ENCODE measurements at regions not wholly inside any gene's neighbourhood (a gene's known extent, or its start where the extent isn't known, plus 50 kb on each side); places are given as distances from the start of the nearest gene placed in this dataset.

DNA sequence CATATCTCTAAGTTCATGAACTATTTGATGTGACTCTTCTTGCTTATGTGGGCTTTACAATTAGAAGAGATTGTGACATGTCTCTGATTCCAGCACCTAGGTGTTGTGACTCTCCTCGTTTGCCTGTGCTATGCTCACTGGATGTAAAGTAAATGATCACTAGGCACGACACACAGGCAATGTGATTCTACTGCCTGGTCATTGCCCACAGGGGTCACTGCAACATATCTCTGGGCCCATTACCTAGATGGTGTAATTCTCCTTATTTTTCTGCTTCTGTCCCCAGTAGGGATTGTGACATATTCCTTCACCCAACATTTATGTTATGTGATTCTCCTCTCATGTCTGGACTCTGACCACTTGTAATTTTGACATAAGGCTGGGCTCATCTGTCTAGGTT, 65.8 kb upstream of the ZNF91 start:
- DNase-seq = no peak

DNA sequence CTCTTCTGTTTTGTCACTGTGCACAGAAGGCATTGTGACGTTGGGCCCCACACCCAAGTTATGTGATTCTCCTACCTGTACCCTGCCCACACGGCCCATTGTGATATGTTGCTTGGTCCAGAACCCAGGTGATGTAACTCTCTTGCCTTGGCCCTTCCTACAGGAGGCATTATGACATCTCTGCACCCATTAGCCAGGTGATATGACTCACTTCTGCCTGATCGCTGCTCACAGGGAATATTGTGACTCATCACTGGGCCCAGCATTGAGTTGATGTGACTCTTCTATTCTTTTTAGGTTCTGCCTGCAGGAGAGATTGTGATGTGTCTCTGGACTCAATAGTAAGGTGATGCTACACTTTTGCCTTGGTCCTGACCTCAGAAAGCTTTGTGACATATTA, 65.4 kb upstream of the ZNF91 start:
- no peak for DNase-seq
